SK-N-SH treated with all-trans-retinoic acid at 6 μM for 48 hours (cell line): ENCODE measurements at regions not wholly inside any gene's neighbourhood (a gene's known extent, or its start where the extent isn't known, plus 50 kb on each side); places are given as distances from the start of the nearest gene placed in this dataset.

Experiments
- ATAC-seq: fragments of 200-7000 bp; cut with Tn5 transposase; 3 replicates; pipeline ENCODE4 v1.9.1; 2020; ENCODE audit warnings: mild to moderate bottlenecking, moderate library complexity
- BACH2 ChIP-seq: fragments of 250-450 bp; sonication (Bioruptor Pico); IDR thresholded peaks from 2 replicates; pipeline ENCODE4 v1.9.0; 2021; ENCODE audit warnings: mild to moderate bottlenecking, borderline replicate concordance
- CREB5 ChIP-seq: fragments of 250-450 bp; sonication (Bioruptor Pico); IDR thresholded peaks from 2 replicates; pipeline ENCODE4 v1.5.1; 2020; ENCODE audit warnings: low read depth, mild to moderate bottlenecking, moderate library complexity
- CSDC2 ChIP-seq: fragments of 250-450 bp; sonication (Bioruptor Pico); IDR thresholded peaks from 2 replicates; pipeline ENCODE4 v1.5.0; 2020; ENCODE audit warnings: mild to moderate bottlenecking, moderate library complexity
- CSRNP3 ChIP-seq: fragments of 250-450 bp; sonication (Bioruptor Pico); IDR thresholded peaks from 2 replicates; pipeline ENCODE4 v1.5.1; 2021; ENCODE audit warnings: mild to moderate bottlenecking, moderate library complexity
- ESRRG ChIP-seq: fragments of 250-450 bp; sonication (Bioruptor Pico); IDR thresholded peaks from 2 replicates; pipeline ENCODE4 v1.6.1; 2021; ENCODE audit warnings: mild to moderate bottlenecking
- GLIS3 ChIP-seq: fragments of 250-450 bp; sonication (Bioruptor Pico); IDR thresholded peaks from 2 replicates; pipeline ENCODE4 v1.5.0; 2020; ENCODE audit warnings: mild to moderate bottlenecking, moderate library complexity
- ISL1 ChIP-seq: fragments of 250-450 bp; sonication (Bioruptor Pico); IDR thresholded peaks from 2 replicates; pipeline ENCODE4 v2.1.2; 2022; ENCODE audit warnings: mild to moderate bottlenecking, moderate library complexity
- OSR1 ChIP-seq: fragments of 250-450 bp; sonication (Bioruptor Pico); IDR thresholded peaks from 2 replicates; pipeline ENCODE4 v1.8.0; 2022; ENCODE audit warnings: moderate library complexity, mild to moderate bottlenecking, inconsistent platforms
- PATZ1 ChIP-seq: fragments of 250-450 bp; sonication (Bioruptor Pico); IDR thresholded peaks from 2 replicates; pipeline ENCODE4 v1.8.0; 2020; ENCODE audit warnings: mild to moderate bottlenecking, moderate library complexity, borderline replicate concordance
- POU6F1 ChIP-seq: fragments of 250-450 bp; sonication (Bioruptor Pico); IDR thresholded peaks from 2 replicates; pipeline ENCODE4 v1.8.0; 2021; ENCODE audit warnings: low read depth, mild to moderate bottlenecking, moderate library complexity, borderline replicate concordance
- PPARA ChIP-seq: fragments of 250-450 bp; sonication (Bioruptor Pico); IDR thresholded peaks from 2 replicates; pipeline ENCODE4 v1.5.0; 2020; ENCODE audit warnings: mild to moderate bottlenecking, borderline replicate concordance
- RARB ChIP-seq: fragments of 250-450 bp; sonication (Bioruptor Pico); IDR thresholded peaks from 2 replicates; pipeline ENCODE4 v1.8.0; 2021; ENCODE audit warnings: mild to moderate bottlenecking, moderate library complexity
- SNAI2 ChIP-seq: fragments of 250-450 bp; sonication (Bioruptor Pico); IDR thresholded peaks from 2 replicates; pipeline ENCODE4 v1.5.0; 2020; ENCODE audit warnings: mild to moderate bottlenecking, moderate library complexity
- TCF4 ChIP-seq: fragments of 250-450 bp; sonication (Bioruptor Pico); IDR thresholded peaks from 2 replicates; pipeline ENCODE4 v1.8.0; 2021; ENCODE audit warnings: mild to moderate bottlenecking, moderate library complexity, borderline replicate concordance
- TOX ChIP-seq: fragments of 250-450 bp; sonication (Bioruptor Pico); IDR thresholded peaks from 2 replicates; pipeline ENCODE4 v1.8.0; 2021; ENCODE audit warnings: mild to moderate bottlenecking, moderate library complexity, borderline replicate concordance
- TSHZ2 ChIP-seq: fragments of 250-450 bp; sonication (Bioruptor Pico); IDR thresholded peaks from 2 replicates; pipeline ENCODE4 v1.5.0; 2020; ENCODE audit warnings: mild to moderate bottlenecking, moderate library complexity
- ZC3H10 ChIP-seq: fragments of 250-450 bp; sonication (Bioruptor Pico); IDR thresholded peaks from 2 replicates; pipeline ENCODE4 v1.5.1; 2021; ENCODE audit warnings: mild to moderate bottlenecking, moderate library complexity
- ZFP3 ChIP-seq: fragments of 250-450 bp; sonication (Bioruptor Pico); IDR thresholded peaks from 2 replicates; pipeline ENCODE4 v1.5.0; 2020; ENCODE audit warnings: mild to moderate bottlenecking, moderate library complexity
- ZFP30 ChIP-seq: fragments of 450-650 bp; formaldehyde crosslinking; IDR thresholded peaks from 2 replicates; pipeline ENCODE4 v1.5.0; 2022; ENCODE audit warnings: mild to moderate bottlenecking, moderate library complexity
- ZNF565 ChIP-seq: fragments of 450-650 bp; formaldehyde crosslinking; conservative IDR thresholded peaks from 2 replicates; pipeline ENCODE4 v1.5.0; 2020; ENCODE audit warnings: low read depth, mild to moderate bottlenecking, moderate library complexity
- ZNF70 ChIP-seq: fragments of 450-650 bp; formaldehyde crosslinking; IDR thresholded peaks from 2 replicates; pipeline ENCODE4 v1.5.0; 2020; ENCODE audit warnings: mild to moderate bottlenecking, moderate library complexity
- ZNF8 ChIP-seq: fragments of 450-650 bp; formaldehyde crosslinking; IDR thresholded peaks from 2 replicates; pipeline ENCODE4 v1.5.0; 2020; ENCODE audit warnings: mild to moderate bottlenecking, moderate library complexity

GRCh38 chr5:175595905-175596304 lies 62.0 kb upstream of the HRH2 start:
- no peak for TF ChIP-seq ZNF565 (CRISPR knock-in tag)
- no peak for TF ChIP-seq CREB5 (CRISPR knock-in tag)
- TF ChIP-seq RARB, result no peak
- TF ChIP-seq PPARA (CRISPR knock-in tag), result no peak
- TF ChIP-seq SNAI2 (CRISPR knock-in tag), result no peak
- TF ChIP-seq CSRNP3, result no peak
- no peak for TF ChIP-seq ZNF70 (CRISPR knock-in tag)
- no peak for TF ChIP-seq CSDC2 (CRISPR knock-in tag)
- TF ChIP-seq ESRRG (CRISPR knock-in tag), result no peak
- TF ChIP-seq ZNF8 (CRISPR knock-in tag), result no peak
- TF ChIP-seq TCF4 (CRISPR knock-in tag), result no peak
- no peak for TF ChIP-seq PATZ1 (CRISPR knock-in tag)
- TF ChIP-seq, all 23 proteins: peak for 0
- no peak for ATAC-seq

GRCh38 chr5:175596761-175597189 lies 61.1 kb upstream of the HRH2 start:
- no peak for ATAC-seq

More at GRCh38 chr5:175596761-175597189, 61.1 kb upstream of the HRH2 start:
- TF ChIP-seq CREB5 (CRISPR knock-in tag) (no peak), ZNF70 (CRISPR knock-in tag) (no peak), BACH2 (CRISPR knock-in tag) (no peak), ZFP3 (no peak), CSDC2 (CRISPR knock-in tag) (no peak), POU6F1 (CRISPR knock-in tag) (no peak), PATZ1 (CRISPR knock-in tag) (no peak), GLIS3 (CRISPR knock-in tag) (no peak), ZNF565 (CRISPR knock-in tag) (no peak), TOX (no peak), OSR1 (CRISPR knock-in tag) (no peak), ZC3H10 (CRISPR knock-in tag) (no peak), SNAI2 (CRISPR knock-in tag) (no peak), ISL1 (CRISPR knock-in tag) (no peak), TCF4 (CRISPR knock-in tag) (no peak), ESRRG (CRISPR knock-in tag) (no peak), RARB (no peak), PPARA (CRISPR knock-in tag) (no peak), ZFP30 (CRISPR knock-in tag) (no peak), TSHZ2 (CRISPR knock-in tag) (no peak)
